Stomach (tissue), 4 donors: ENCODE measurements at regions not wholly inside any gene's neighbourhood (a gene's known extent, or its start where the extent isn't known, plus 50 kb on each side); places are given as distances from the start of the nearest gene placed in this dataset.

Experiments
- CTCF ChIP-seq, 7 experiments: fragments of 450-650 bp in 4 of 7; fragments of 200-600 bp in 3 of 7; sonication (generic) in 3 of 7; IDR thresholded peaks; one replicate each; pipeline ENCODE4 v1.5.1; 2016 to 2019; ENCODE audit warnings: antibody characterized with exemption in 7 of 7, control low read depth in 2 of 7, mild to moderate bottlenecking in 1 of 7
- POLR2AphosphoS5 ChIP-seq, 3 donors: sonication (generic); formaldehyde crosslinking; IDR thresholded peaks; one replicate each; pipeline ENCODE4 v1.6.1; 2016; ENCODE audit warnings: antibody characterized with exemption in 3 of 3

- TF ChIP-seq CTCF (IDR thresholded peaks at IDR 0.05) (no peak), POLR2AphosphoS5 (IDR thresholded peaks at IDR 0.05) (no peak)
Measured at GRCh38 chr12:114152066-114152465, 185.9 kb upstream of the RBM19 start.
